ENCODE measurements at regions not wholly inside any gene's neighbourhood (a gene's known extent, or its start where the extent isn't known, plus 50 kb on each side); places are given as distances from the start of the nearest gene placed in this dataset.

DNA sequence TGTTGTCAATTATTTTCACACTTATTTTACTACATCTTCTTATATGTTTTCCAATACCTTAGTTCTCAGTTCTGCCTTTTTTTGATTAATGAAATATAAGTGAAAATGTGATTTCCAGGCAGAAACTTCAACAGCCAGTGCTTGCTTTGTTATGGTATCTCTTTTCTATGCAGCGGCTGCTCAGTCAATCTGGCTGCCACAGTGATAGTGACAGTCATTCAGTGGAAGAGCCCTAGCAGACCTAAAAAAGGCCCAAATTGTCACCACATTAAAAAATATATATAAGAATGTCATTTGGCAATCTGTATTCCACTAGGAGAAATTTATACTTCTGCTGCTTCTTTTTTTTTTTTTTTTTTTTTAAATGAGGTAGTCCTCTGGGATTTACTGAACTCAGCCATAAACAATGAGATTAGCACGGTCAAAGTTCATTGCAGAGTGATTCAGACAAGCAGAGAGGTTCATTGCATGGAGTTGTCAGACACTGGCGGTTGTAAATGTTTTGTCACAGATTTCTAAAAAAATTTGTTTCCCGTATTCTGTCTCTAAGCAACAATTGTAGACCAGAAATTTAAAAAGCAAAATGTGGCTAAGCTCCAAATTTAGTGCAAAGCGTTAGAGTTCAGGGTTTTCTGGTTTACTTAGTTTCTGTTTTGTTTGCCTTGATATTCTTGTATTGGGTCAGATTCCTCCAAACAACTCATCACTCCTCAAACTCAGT, 94.7 kb upstream of the PRR20A start:
- Histone ChIP-seq H4K8ac (ENCODE audit: extremely low read depth, insufficient read depth, low read length) (no peak overlapping the region), H3K23ac (ENCODE audit: insufficient read length) (no peak overlapping the region), H3K9me3 (ENCODE audit: insufficient read depth in 2 of 2, low read depth in 1 of 2, low read length in 1 of 2) (0 out of 4 replicates have a peak, but pooled peaks cover 3% of the 10 kb centered on the region in 2 experiments), H3K27ac (ENCODE audit: low read depth, low read length) (no peak overlapping the region), H4K91ac (replicated peaks; ENCODE audit: insufficient read length, low read length) (no peak overlapping the region), H3K79me1 (ENCODE audit: low read depth, low read length) (no peaks in the 10 kb centered on the region), H4K20me1 (replicated peaks in 1 of 2; ENCODE audit: control insufficient read depth in 1 of 2, insufficient read depth in 2 of 2, low read length in 2 of 2) (no peaks in the 10 kb centered on the region), H2AK5ac (ENCODE audit: low read depth, low read length) (no peak overlapping the region), H2AFZ (ENCODE audit: low read length) (no peak overlapping the region), H3K14ac (ENCODE audit: insufficient read length) (no peak overlapping the region), H3K56ac (replicated peaks; ENCODE audit: insufficient read length, low read depth, low read length) (no peak overlapping the region), H4K5ac (ENCODE audit: insufficient read length, low read depth, low read length) (no peak overlapping the region), H3K4ac (replicated peaks; ENCODE audit: insufficient read length, low read depth, low read length) (no peak overlapping the region), H2BK120ac (replicated peaks; ENCODE audit: low read depth, low read length) (no peak overlapping the region), H3K79me2 (ENCODE audit: control insufficient read depth in 1 of 2, insufficient read depth in 2 of 2, low read length in 2 of 2) (no peaks in the 10 kb centered on the region), H3K18ac (ENCODE audit: extremely low read depth, low read length) (no peak overlapping the region), H2BK5ac (ENCODE audit: low read depth, low read length) (no peak overlapping the region), H3K27me3 (replicated peaks in 1 of 4; ENCODE audit: control insufficient read depth in 3 of 4, extremely low read depth in 1 of 4, insufficient read depth in 3 of 4, low read length in 3 of 4) (peaks cover 0 to 1% (median 0%) of the 10 kb centered on the region in 4 experiments; a peak in 1 of 7 replicates), H3K4me3 (ENCODE audit: extremely low read depth in 1 of 4, insufficient read depth in 2 of 4, low read depth in 3 of 4, low read length in 4 of 4) (no peak overlapping the region), H3K4me1 (replicated peaks in 1 of 4; ENCODE audit: control insufficient read depth in 3 of 4, insufficient read depth in 4 of 4, low read length in 3 of 4) (no peaks in the 10 kb centered on the region), H3K23me2 (ENCODE audit: low read depth, low read length) (no peaks in the 10 kb centered on the region), H2BK15ac (ENCODE audit: low read length) (no peak overlapping the region), H3K36me3 (ENCODE audit: control insufficient read depth in 2 of 4, insufficient read depth in 4 of 4, low read length in 3 of 4) (no peaks in the 10 kb centered on the region), H2BK20ac (ENCODE audit: low read length) (no peak overlapping the region), H3K4me2 (ENCODE audit: insufficient read depth in 1 of 2, low read depth in 2 of 2, low read length in 2 of 2) (no peak overlapping the region), H3K9ac (replicated peaks in 1 of 4; ENCODE audit: extremely low read depth in 1 of 4, low read depth in 3 of 4, low read length in 3 of 4) (no peak overlapping the region), H2BK12ac (ENCODE audit: low read depth, low read length) (no peak overlapping the region)
- CTCF ChIA-PET (ENCODE audit: partially characterized antibody) = no interaction called here
- 91% methylated on average over 5 of the region's 5 CpGs; no CpG with 5 or more reads in 1 of the 2 experiments for WGBS, 2 experiments (ENCODE audit: extremely low coverage in 1 of 2, insufficient coverage in 1 of 2, insufficient read length in 1 of 2, insufficient replicate concordance in 2 of 2, low coverage in 1 of 2, low lambda C conversion rate in 2 of 2, missing lambda C conversion rate in 1 of 2)
- no peak for DNase-seq (ENCODE audit: low read depth in 1 of 2, low spot score in 2 of 2)
- POLR2A ChIA-PET (ENCODE audit: partially characterized antibody) = no interaction called here
- FAIRE-seq = no peak
- TF ChIP-seq SP4 (IDR thresholded peaks at IDR 0.05; ENCODE audit: low read length) (no peak), NANOG (IDR thresholded peaks at IDR 0.05; ENCODE audit: insufficient read depth, low read depth, low read length, poor library complexity, severe bottlenecking) (no peak), JUND (IDR thresholded peaks at IDR 0.05; ENCODE audit: low read length) (no peak), SRF (IDR thresholded peaks at IDR 0.05; ENCODE audit: low read depth, low read length) (no peak), POLR2AphosphoS5 (IDR thresholded peaks at IDR 0.05; ENCODE audit: low read depth, low read length) (no peak), RFX5 (IDR thresholded peaks at IDR 0.05; ENCODE audit: borderline replicate concordance, low read depth, low read length) (no peak), BCL11A (IDR thresholded peaks at IDR 0.05; ENCODE audit: low read depth in 2 of 2, low read length in 2 of 2) (no peak), RBBP5 (IDR thresholded peaks at IDR 0.05; ENCODE audit: borderline replicate concordance, low read depth, low read length) (no peak), EP300 (IDR thresholded peaks at IDR 0.05; ENCODE audit: borderline replicate concordance in 1 of 2, low read depth in 2 of 2, low read length in 2 of 2) (no peak), JUN (IDR thresholded peaks at IDR 0.05; ENCODE audit: low read depth, low read length) (no peak), GABPA (IDR thresholded peaks at IDR 0.05; ENCODE audit: borderline replicate concordance, insufficient read depth, low read length) (no peak), POU5F1 (IDR thresholded peaks at IDR 0.05; ENCODE audit: low read depth, low read length) (no peak), SP1 (IDR thresholded peaks at IDR 0.05; ENCODE audit: low read depth, low read length) (no peak), KDM5A (IDR thresholded peaks at IDR 0.05; ENCODE audit: low read length) (no peak), CHD1 (IDR thresholded peaks at IDR 0.05; ENCODE audit: low read depth, low read length) (no peak)

Measured in H1 (cell line).